Colonic mucosa (tissue), 4 donors: ENCODE measurements at regions not wholly inside any gene's neighbourhood (a gene's known extent, or its start where the extent isn't known, plus 50 kb on each side); places are given as distances from the start of the nearest gene placed in this dataset.

Experiments used
- DNase-seq: peaks from one replicate; pipeline ENCODE4 v3.0.0-alpha.2; 2020
- H3K27ac ChIP-seq: fragments of 200-600 bp; one replicate; pipeline ENCODE4 v1.8.0; 2021
- H3K27me3 ChIP-seq: fragments of 200-600 bp; one replicate; pipeline ENCODE4 v1.8.0; 2021
- H3K36me3 ChIP-seq: fragments of 200-600 bp; one replicate; pipeline ENCODE4 v1.8.0; 2021
- H3K4me1 ChIP-seq: fragments of 200-600 bp; one replicate; pipeline ENCODE4 v1.8.0; 2021; ENCODE audit warnings: mild to moderate bottlenecking
- H3K4me3 ChIP-seq: fragments of 200-600 bp; one replicate; pipeline ENCODE4 v1.8.0; 2021
- H3K9ac ChIP-seq, 2 donors: one replicate each; pipeline ENCODE4 v1.7.0; 2013; ENCODE audit warnings: control low read depth in 2 of 2, low read depth in 2 of 2, low read length in 2 of 2
- H3K9me3 ChIP-seq: fragments of 200-600 bp; one replicate; pipeline ENCODE4 v1.8.0; 2021
- intact Hi-C: fragments of 100-400 bp; cut with DNase I; formaldehyde crosslinking; loops from one replicate; pipeline ENCODE4 v1.14.1; 2022
- TF ChIP-seq, protein P1 (sequence below): fragments of 200-600 bp; IDR thresholded peaks from one replicate; pipeline ENCODE4 v1.8.0; 2022; ENCODE audit warnings: antibody characterized with exemption, mild to moderate bottlenecking
- donor health status: healthy.
- donor health status: DM: no; HTN: no; CAD: no.
- donor health status: DM: no; HTN: no; CAD: no.

- Histone ChIP-seq H3K4me1 (no peaks in the 10 kb centered on the region), H3K4me3 (no peak overlapping the region), H3K9ac (no peak overlapping the region), H3K36me3 (no peaks in the 10 kb centered on the region), H3K27me3 (no peaks in the 10 kb centered on the region), H3K9me3 (no peaks in the 10 kb centered on the region), H3K27ac (no peak overlapping the region)
- intact Hi-C loops: no loop called here
- TF ChIP-seq, protein P1, sequence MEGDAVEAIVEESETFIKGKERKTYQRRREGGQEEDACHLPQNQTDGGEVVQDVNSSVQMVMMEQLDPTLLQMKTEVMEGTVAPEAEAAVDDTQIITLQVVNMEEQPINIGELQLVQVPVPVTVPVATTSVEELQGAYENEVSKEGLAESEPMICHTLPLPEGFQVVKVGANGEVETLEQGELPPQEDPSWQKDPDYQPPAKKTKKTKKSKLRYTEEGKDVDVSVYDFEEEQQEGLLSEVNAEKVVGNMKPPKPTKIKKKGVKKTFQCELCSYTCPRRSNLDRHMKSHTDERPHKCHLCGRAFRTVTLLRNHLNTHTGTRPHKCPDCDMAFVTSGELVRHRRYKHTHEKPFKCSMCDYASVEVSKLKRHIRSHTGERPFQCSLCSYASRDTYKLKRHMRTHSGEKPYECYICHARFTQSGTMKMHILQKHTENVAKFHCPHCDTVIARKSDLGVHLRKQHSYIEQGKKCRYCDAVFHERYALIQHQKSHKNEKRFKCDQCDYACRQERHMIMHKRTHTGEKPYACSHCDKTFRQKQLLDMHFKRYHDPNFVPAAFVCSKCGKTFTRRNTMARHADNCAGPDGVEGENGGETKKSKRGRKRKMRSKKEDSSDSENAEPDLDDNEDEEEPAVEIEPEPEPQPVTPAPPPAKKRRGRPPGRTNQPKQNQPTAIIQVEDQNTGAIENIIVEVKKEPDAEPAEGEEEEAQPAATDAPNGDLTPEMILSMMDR: no peak
- DNase-seq: no peak
Measured at GRCh38 chr5:40365342-40366330, 314.1 kb upstream of the PTGER4 start.

GRCh38 chr5:40364441-40364840 lies 315.3 kb upstream of the PTGER4 start:
- Histone ChIP-seq H3K9me3 (no peaks in the 10 kb centered on the region), H3K4me3 (no peak overlapping the region), H3K27me3 (no peaks in the 10 kb centered on the region), H3K27ac (no peak overlapping the region), H3K36me3 (no peaks in the 10 kb centered on the region), H3K4me1 (no peaks in the 10 kb centered on the region), H3K9ac (no peak overlapping the region)
- intact Hi-C loops: no loop called here
- TF ChIP-seq, protein P1: no peak
- DNase-seq: no peak

- Histone ChIP-seq H3K9me3 (no peaks in the 10 kb centered on the region), H3K27me3 (no peaks in the 10 kb centered on the region), H3K4me3 (no peak overlapping the region), H3K36me3 (no peaks in the 10 kb centered on the region), H3K4me1 (no peaks in the 10 kb centered on the region), H3K27ac (no peak overlapping the region), H3K9ac (no peak overlapping the region)
- intact Hi-C loops: no loop called here
- TF ChIP-seq, protein P1: no peak
- DNase-seq: no peak
Measured at GRCh38 chr5:40361378-40361777, 318.3 kb upstream of the PTGER4 start.

DNA sequence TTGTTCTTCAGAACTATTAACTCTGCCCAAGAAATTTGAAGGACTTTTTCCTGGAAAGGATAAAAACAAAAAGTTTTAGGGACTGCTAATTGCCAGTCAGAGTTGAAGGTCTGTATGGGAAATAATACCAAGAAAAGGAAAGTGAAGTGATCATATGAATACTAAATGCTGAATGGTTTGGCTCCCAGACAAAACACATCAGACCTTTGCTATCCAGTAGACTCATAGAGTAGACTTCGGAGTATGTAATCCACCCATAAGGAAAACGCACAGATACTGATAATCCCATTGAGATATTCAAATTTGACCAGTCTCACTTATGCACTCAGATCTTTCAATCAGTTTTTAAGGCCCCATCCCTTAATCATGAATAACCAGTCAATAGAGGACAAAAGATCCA lies 319.0 kb upstream of the PTGER4 start:
- intact Hi-C loops: no loop called here
- no peak for DNase-seq
- H3K4me1 ChIP-seq: no peaks in the 10 kb centered on the region
- no peaks in the 10 kb centered on the region for H3K9me3 ChIP-seq
- no peaks in the 10 kb centered on the region for H3K36me3 ChIP-seq
- no peaks in the 10 kb centered on the region for H3K27me3 ChIP-seq
- H3K4me3 ChIP-seq: no peak overlapping the region
- no peak overlapping the region for H3K27ac ChIP-seq
- no peak overlapping the region for H3K9ac ChIP-seq
- TF ChIP-seq, protein P1: no peak

GRCh38 chr5:40359832-40360231 lies 319.9 kb upstream of the PTGER4 start:
- Histone ChIP-seq H3K27ac (no peak overlapping the region), H3K9me3 (no peaks in the 10 kb centered on the region), H3K27me3 (no peaks in the 10 kb centered on the region), H3K9ac (no peak overlapping the region), H3K4me3 (no peak overlapping the region), H3K4me1 (no peaks in the 10 kb centered on the region), H3K36me3 (no peaks in the 10 kb centered on the region)
- TF ChIP-seq, protein P1: no peak
- no peak for DNase-seq
- intact Hi-C loops: no loop called here
